Activated CD4-positive, CD25-positive, alpha-beta regulatory T cell treated with anti-CD3 and anti-CD28 coated beads, Interleukin-2, amount 50 U/mL, for 72 hours (primary cell): ENCODE measurements at regions not wholly inside any gene's neighbourhood (a gene's known extent, or its start where the extent isn't known, plus 50 kb on each side); places are given as distances from the start of the nearest gene placed in this dataset.

Source experiments
- DNase-seq: peaks from one replicate; pipeline ENCODE4 v3.0.0; 2021

GRCh38 chr7:106480161-106480579 lies 180.8 kb downstream of the CCDC71L start:
- DNase-seq: no peak

DNA sequence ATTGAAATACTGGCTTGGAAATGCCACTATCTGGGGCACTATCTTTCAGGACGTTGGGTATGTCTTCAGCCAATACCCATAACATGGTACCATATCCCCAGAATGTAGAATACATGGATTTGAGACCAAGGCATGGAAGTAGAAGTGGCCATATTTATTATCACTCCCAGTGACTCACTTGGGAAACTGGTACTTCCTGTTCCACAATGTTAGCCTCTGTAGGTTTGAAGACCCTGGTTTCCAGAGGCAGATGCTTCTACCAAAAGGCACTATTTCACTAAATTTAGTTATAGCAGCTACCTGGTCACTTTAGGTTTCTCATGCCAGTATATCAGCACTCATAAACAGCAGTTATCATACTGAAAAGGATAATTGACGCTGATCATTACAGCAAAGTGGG lies 184.2 kb downstream of the CCDC71L start:
- no peak for DNase-seq

GRCh38 chr7:106472741-106473140 lies 188.0 kb upstream of the NAMPT start:
- DNase-seq: no peak

DNA sequence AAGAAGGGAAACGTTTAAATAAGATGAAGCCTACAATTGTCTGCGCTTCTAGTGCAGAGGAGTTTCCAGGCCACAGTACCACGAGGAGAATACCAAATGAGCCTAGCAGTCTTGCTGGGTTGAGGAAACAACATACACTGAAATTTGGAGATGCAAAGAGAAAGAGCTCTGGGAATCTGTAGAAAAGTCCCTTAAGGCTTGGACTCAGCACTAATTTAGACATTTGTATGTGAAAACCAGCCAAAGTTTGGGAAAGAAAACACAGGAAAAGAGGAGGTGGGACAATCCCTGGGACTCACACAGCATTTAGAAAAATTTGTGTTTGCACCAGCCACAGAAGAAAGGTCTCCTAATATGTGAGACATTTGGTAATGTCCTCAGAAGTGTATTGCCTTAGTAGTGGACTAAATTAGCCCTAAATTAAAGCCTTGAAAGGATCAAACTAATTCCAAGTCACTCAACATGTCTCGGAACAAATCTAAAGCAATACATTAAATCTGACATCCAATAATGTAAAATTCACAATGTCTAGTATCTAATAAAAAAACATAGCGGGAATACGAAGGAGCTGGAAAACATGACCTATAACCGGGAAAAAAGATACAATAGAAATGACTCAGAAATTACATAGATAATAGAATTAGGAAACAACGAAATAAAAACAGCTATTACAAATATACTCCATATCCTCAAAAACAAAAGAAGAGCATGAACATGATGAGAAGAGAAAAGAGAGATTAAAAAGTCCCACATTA lies 187.1 kb upstream of the NAMPT start:
- DNase-seq: no peak

DNA sequence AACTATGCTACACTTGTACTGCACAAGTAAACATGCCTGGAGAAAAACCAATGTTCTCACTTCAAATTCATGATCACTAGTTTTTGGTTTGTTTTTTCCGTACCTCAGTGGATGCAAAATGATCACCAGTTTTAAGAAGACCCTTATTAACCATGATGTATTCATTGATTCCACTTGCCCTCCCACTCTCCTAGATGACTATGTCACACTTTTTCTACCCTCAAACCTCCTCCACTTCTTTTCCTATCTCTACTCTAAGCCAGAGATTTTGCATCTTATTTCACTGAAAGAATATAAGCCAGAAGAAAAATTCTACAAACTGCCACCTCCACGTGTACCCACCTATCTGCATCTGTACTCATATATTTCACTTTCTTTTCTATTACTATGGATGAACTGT lies 186.2 kb upstream of the NAMPT start:
- no peak for DNase-seq

- DNase-seq: no peak
Observed at GRCh38 chr7:106466867-106467266, 182.1 kb upstream of the NAMPT start.

DNA sequence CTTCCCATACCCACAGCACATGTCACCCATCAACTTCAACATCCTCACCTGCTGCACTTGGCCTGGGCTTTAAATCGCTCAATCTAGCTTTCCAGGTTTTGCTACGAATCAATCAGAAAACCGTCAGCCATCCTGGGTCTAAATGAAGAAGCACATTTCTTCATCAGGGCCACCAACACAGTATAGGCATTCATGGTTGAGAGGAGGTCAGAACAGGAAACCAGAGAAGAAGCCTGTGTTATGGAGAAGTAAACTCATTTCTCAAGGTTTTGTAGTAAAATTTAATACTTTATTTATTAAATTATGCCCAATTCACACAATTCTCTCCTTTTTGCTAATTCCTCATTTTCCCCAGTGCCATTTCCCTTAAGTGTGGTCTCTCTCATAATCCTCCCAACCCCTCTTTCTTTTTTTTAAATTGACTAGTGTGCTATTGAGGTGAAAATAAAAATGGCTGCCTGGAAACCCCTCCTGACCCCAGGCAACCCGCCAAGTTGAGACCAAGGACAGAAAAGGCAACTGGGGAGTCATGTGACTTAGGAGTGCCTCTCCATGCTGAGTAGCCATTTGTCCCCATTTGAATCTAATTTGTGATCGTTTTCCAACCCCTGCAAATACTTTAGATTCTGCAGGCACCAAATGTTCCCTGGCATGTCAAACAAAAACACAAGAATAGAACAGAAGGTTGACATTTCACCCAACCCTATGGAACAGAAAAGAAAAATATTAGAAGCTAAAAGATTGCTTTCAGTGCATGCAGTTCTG lies 181.1 kb upstream of the NAMPT start:
- no peak for DNase-seq

DNA sequence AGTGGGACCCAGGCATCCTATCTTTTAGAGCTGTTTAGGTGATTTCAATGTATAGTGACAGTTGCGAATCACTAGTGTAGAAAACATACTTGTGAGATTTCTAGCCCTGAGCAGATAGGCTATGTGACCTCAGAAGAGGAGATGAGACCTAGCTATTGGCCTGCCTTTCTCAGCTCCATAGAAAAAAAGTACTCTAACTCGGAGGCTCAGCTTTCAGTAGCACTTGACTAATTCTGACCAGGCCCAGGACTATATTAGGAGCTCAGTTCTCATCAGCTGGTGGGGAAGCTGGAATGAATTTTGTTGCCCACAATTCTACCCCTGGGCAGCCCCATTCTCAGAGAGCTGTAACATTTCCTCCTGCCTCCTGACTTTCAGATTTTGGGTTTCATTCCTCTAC lies 179.9 kb upstream of the NAMPT start:
- DNase-seq: no peak

- DNase-seq: no peak
Observed at GRCh38 chr7:106463851-106464611, 179.2 kb upstream of the NAMPT start.

DNA sequence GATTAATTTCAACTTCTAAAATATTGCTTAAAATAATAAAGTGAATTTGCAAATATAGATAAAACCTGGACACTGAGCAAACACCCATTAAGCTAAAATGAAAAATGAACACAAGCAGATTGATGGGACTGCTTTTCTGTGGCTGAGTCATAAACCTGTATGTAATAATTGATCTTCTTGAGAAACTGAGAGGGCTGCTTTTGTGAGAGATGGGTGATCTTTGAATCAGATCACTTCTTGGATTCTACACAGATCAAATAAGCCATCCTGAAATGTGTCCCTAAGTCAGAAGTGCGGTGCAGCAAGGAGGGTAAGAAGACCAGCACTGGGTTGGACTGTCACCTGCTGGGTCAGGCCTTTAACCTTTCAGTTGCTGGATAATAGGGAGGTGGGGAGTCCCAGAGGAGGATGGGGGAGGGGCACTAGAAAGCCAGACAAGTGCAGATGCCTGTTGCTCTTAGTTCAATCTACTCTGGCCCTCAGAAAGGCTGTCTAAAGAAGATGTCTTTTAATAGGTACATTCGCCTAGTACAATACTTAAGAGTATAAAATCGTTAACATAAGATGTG lies 178.2 kb upstream of the NAMPT start:
- no peak for DNase-seq

- DNase-seq: no peak
Observed at GRCh38 chr7:106462365-106462859, 177.6 kb upstream of the NAMPT start.

- DNase-seq: no peak
Observed at GRCh38 chr7:106460792-106461254, 176.0 kb upstream of the NAMPT start.

DNA sequence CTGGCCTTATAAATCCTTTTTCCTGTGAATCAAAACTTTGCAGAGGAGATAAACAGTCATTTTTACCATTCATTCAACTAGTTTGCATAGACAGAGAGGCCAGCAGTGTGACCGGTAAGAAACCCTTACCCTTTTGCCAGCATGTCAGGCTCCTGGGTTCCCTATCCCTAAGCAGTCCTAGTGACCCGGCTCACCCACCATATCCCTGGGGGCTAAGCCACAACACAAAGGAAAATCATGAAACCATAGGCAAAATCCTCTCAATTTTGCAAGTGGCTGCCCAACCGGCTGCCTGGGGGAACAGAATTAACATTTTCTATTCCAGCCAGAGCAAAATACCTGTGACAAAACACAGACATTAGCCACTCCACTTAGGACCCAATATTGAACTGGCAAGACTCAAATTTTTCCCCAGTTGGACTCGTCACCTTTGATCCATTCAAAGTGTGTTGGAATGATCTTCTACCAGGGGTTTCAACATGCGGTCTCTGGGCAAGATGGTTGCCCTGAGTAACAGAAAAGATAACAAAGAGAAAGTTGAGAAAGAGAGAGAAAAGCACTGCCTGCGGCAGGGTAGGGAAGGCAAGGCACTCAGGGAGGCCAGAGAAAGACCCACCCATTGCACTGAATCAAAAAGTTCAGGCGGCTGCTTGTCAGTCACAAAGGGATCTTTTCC lies 174.8 kb upstream of the NAMPT start:
- DNase-seq: no peak

- DNase-seq: no peak
Observed at GRCh38 chr7:106457678-106458077, 172.9 kb upstream of the NAMPT start.

GRCh38 chr7:106456329-106456728 lies 171.5 kb upstream of the NAMPT start:
- DNase-seq: no peak

- DNase-seq: no peak
Observed at GRCh38 chr7:106452031-106452851, 167.5 kb upstream of the NAMPT start.

DNA sequence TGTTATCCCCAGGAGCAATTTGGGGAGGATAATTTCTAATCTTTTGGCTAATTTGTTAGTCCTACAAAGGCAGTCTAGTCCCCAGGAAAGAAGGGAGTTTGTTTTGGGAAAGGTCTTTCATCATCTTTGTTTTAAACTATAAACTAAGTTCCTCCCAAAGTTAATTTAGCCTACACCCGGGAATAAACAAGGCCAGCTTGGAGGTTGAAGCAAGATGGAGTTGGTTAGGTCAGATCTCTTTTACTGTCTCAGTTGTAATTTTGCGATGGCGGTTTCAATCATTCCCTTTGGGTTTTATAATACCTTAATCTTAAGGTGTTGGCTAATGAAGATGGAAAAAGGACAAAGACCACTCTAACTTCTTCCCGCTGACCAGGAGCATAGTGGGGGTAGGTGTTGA lies 166.4 kb upstream of the NAMPT start:
- no peak for DNase-seq

- no peak for DNase-seq
Observed at GRCh38 chr7:106450716-106451115, 165.9 kb upstream of the NAMPT start.

DNA sequence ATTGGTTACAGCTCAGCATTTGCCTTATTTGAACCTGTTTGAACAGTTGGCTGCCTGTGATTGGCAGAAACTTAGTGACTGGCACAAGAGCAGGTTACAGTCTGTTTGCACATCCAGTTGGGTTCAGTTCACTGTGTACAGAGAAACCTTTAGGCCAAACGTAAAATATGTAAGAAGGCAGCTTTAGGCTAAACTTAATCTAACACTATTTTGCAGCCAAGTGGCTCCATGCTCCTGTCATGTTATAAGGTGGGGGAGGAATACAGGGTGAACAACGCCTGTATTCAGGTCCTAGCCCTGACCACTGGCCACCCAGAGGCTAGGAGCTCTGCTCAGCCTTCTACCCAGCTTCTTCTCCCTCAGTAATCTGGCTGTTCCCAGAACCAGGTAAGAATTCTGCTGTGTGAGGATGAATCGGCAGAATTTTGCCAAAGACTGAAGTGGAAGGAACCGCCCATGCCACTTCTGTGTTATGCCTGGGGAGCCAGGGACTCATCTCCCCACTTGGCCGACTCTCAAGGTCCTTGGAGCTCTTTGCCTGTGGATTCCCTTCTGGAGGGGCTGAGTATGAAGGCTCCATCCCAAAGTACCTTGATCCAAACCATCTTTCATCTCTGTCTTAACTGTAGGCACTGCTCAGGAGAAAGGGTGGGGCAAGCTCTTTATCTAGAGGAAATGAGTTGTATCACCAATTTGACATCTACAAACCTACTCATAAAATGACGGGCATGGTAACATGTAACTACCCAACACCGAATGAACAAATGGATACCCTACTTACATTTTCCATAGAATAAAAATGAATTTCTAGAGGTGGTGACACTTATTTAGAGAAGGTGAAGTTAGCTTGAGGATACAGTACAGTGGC lies 164.4 kb upstream of the NAMPT start:
- no peak for DNase-seq

DNA sequence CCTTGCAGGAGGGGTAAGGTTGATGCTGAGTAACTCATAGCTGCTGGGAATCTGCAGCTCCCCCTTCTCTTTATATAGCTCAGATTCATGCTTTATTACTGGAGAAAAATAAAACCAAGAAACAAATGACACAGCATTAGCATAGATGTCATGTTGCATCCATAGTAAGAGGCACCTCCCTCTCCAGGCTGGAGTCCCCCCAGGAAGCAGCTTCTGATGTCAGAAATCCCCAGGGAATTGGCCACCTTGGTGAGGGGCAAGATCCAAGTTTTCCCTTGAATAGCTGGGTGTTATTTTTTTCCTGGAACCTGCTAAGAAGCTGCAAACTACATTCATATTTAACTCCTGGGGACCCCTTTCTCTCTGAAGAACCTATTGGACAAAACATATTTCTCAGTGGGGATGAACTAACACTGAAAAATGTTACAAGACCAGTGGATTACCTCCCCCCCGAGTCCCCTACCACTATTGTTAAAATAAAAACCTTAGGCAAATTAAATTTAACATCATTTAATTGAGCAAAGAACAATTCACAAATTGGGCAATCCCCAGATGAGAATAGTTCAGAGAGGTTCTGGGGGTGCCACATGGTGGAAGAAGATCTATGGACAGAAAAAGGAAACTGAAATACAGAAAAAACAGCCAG lies 163.7 kb upstream of the NAMPT start:
- no peak for DNase-seq
